ENCODE measurements at regions not wholly inside any gene's neighbourhood (a gene's known extent, or its start where the extent isn't known, plus 50 kb on each side); places are given as distances from the start of the nearest gene placed in this dataset.

GRCh38 chr3:164864454-164864853 is 213.8 kb downstream of the SI start:
- Histone ChIP-seq H2BK15ac (ENCODE audit: low read depth, poor library complexity, severe bottlenecking) (no peak overlapping the region), H3K27me3 (ENCODE audit: control insufficient read depth in 1 of 2, insufficient read depth in 1 of 2, low read length in 2 of 2) (no peaks in the 10 kb centered on the region), H2BK5ac (ENCODE audit: low read depth, low read length, poor library complexity, severe bottlenecking) (no peak overlapping the region), H3K79me1 (replicated peaks; ENCODE audit: low read length, poor library complexity, severe bottlenecking) (no peaks in the 10 kb centered on the region), H2BK12ac (ENCODE audit: low read length in 2 of 2) (no peak overlapping the region), H2BK120ac (ENCODE audit: low read depth, low read length) (no peak overlapping the region), H3K23ac (ENCODE audit: low read length in 2 of 2) (no peak overlapping the region), H3K4me3 (ENCODE audit: insufficient read depth in 1 of 2, low read depth in 1 of 2, low read length in 2 of 2) (no peak overlapping the region), H3K9me3 (ENCODE audit: control insufficient read depth, low read length) (peaks cover 11% of the 10 kb centered on the region), H3K14ac (ENCODE audit: low read length in 2 of 2) (no peak overlapping the region), H3K27ac (ENCODE audit: low read length, poor library complexity, severe bottlenecking) (no peak overlapping the region), H3K4ac (ENCODE audit: low read depth in 1 of 2, low read length in 2 of 2) (no peak overlapping the region), H4K91ac (ENCODE audit: low read length) (no peak overlapping the region), H3K36me3 (ENCODE audit: control insufficient read depth in 1 of 2, insufficient read depth in 2 of 2, low read depth in 1 of 2, low read length in 2 of 2) (no peaks in the 10 kb centered on the region), H2AK5ac (ENCODE audit: low read length, severe bottlenecking) (no peak overlapping the region), H3K4me1 (ENCODE audit: control insufficient read depth, insufficient read depth, low read depth, low read length) (no peaks in the 10 kb centered on the region), H3K9ac (ENCODE audit: low read length) (no peak overlapping the region), H2AFZ (ENCODE audit: low read depth, low read length) (no peak overlapping the region), H4K8ac (ENCODE audit: low read length) (no peak overlapping the region), H3K18ac (ENCODE audit: low read depth in 1 of 2, low read length in 2 of 2) (no peak overlapping the region), H3K4me2 (ENCODE audit: low read length, poor library complexity, severe bottlenecking) (no peak overlapping the region)
- 0% methylated on average over 1 of the region's 1 CpG for WGBS
- no peak for DNase-seq

- no peak overlapping the region for H2AK5ac ChIP-seq (ENCODE audit: low read length, severe bottlenecking)
- no peak overlapping the region for H3K18ac ChIP-seq (ENCODE audit: low read depth in 1 of 2, low read length in 2 of 2)
- no peak overlapping the region for H3K27ac ChIP-seq (ENCODE audit: low read length, poor library complexity, severe bottlenecking)
- no peak overlapping the region for H3K4ac ChIP-seq (ENCODE audit: low read depth in 1 of 2, low read length in 2 of 2)
- no peak overlapping the region for H3K9ac ChIP-seq (ENCODE audit: low read length)
- H3K79me1 ChIP-seq (replicated peaks; ENCODE audit: low read length, poor library complexity, severe bottlenecking), result no peaks in the 10 kb centered on the region
- H2BK120ac ChIP-seq (ENCODE audit: low read depth, low read length), result no peak overlapping the region
- no CpG with 5 or more reads among the region's 1 CpG for WGBS
- H3K23ac ChIP-seq (ENCODE audit: low read length in 2 of 2), result no peak overlapping the region
- H3K9me3 ChIP-seq (ENCODE audit: control insufficient read depth, low read length), result no peaks in the 10 kb centered on the region
- H3K4me2 ChIP-seq (ENCODE audit: low read length, poor library complexity, severe bottlenecking), result no peak overlapping the region
- no peaks in the 10 kb centered on the region for H3K27me3 ChIP-seq (ENCODE audit: control insufficient read depth in 1 of 2, insufficient read depth in 1 of 2, low read length in 2 of 2)
- no peak overlapping the region for H2BK12ac ChIP-seq (ENCODE audit: low read length in 2 of 2)
- no peak overlapping the region for H4K91ac ChIP-seq (ENCODE audit: low read length)
- no peak overlapping the region for H3K14ac ChIP-seq (ENCODE audit: low read length in 2 of 2)
- H2BK5ac ChIP-seq (ENCODE audit: low read depth, low read length, poor library complexity, severe bottlenecking), result no peak overlapping the region
- no peak overlapping the region for H3K4me3 ChIP-seq (ENCODE audit: insufficient read depth in 1 of 2, low read depth in 1 of 2, low read length in 2 of 2)
- DNase-seq, result no peak
- no peaks in the 10 kb centered on the region for H3K36me3 ChIP-seq (ENCODE audit: control insufficient read depth in 1 of 2, insufficient read depth in 2 of 2, low read depth in 1 of 2, low read length in 2 of 2)
- H3K4me1 ChIP-seq (ENCODE audit: control insufficient read depth, insufficient read depth, low read depth, low read length), result no peaks in the 10 kb centered on the region
- no peak overlapping the region for H2AFZ ChIP-seq (ENCODE audit: low read depth, low read length)
- no peak overlapping the region for H4K8ac ChIP-seq (ENCODE audit: low read length)
- H2BK15ac ChIP-seq (ENCODE audit: low read depth, poor library complexity, severe bottlenecking), result no peak overlapping the region
These were observed 225.4 kb downstream of the SI start for GRCh38 chr3:164852866-164853265.

GRCh38 chr3:164851905-164852304 is 226.4 kb downstream of the SI start:
- Histone ChIP-seq H2AK5ac (ENCODE audit: low read length, severe bottlenecking) (no peak overlapping the region), H2BK120ac (ENCODE audit: low read depth, low read length) (no peak overlapping the region), H3K23ac (ENCODE audit: low read length in 2 of 2) (no peak overlapping the region), H3K18ac (ENCODE audit: low read depth in 1 of 2, low read length in 2 of 2) (no peak overlapping the region), H2BK12ac (ENCODE audit: low read length in 2 of 2) (no peak overlapping the region), H3K36me3 (ENCODE audit: control insufficient read depth in 1 of 2, insufficient read depth in 2 of 2, low read depth in 1 of 2, low read length in 2 of 2) (no peaks in the 10 kb centered on the region), H3K14ac (ENCODE audit: low read length in 2 of 2) (no peak overlapping the region), H3K4me2 (ENCODE audit: low read length, poor library complexity, severe bottlenecking) (no peak overlapping the region), H2BK5ac (ENCODE audit: low read depth, low read length, poor library complexity, severe bottlenecking) (no peak overlapping the region), H4K8ac (ENCODE audit: low read length) (no peak overlapping the region), H2BK15ac (ENCODE audit: low read depth, poor library complexity, severe bottlenecking) (no peak overlapping the region), H3K4me3 (ENCODE audit: insufficient read depth in 1 of 2, low read depth in 1 of 2, low read length in 2 of 2) (no peak overlapping the region), H3K4me1 (ENCODE audit: control insufficient read depth, insufficient read depth, low read depth, low read length) (no peaks in the 10 kb centered on the region), H3K4ac (ENCODE audit: low read depth in 1 of 2, low read length in 2 of 2) (no peak overlapping the region), H3K9ac (ENCODE audit: low read length) (no peak overlapping the region), H2AFZ (ENCODE audit: low read depth, low read length) (no peak overlapping the region), H3K27me3 (ENCODE audit: control insufficient read depth in 1 of 2, insufficient read depth in 1 of 2, low read length in 2 of 2) (no peaks in the 10 kb centered on the region), H3K9me3 (ENCODE audit: control insufficient read depth, low read length) (no peaks in the 10 kb centered on the region), H3K79me1 (replicated peaks; ENCODE audit: low read length, poor library complexity, severe bottlenecking) (no peaks in the 10 kb centered on the region), H4K91ac (ENCODE audit: low read length) (no peak overlapping the region), H3K27ac (ENCODE audit: low read length, poor library complexity, severe bottlenecking) (no peak overlapping the region)
- no CpG with 5 or more reads among the region's 1 CpG for WGBS
- DNase-seq, result no peak

- no peak overlapping the region for H3K4ac ChIP-seq (ENCODE audit: low read depth in 1 of 2, low read length in 2 of 2)
These were observed 227.1 kb downstream of the SI start for GRCh38 chr3:164851204-164851603.

More at GRCh38 chr3:164851204-164851603, 227.1 kb downstream of the SI start:
- H2BK120ac ChIP-seq (ENCODE audit: low read depth, low read length), result no peak overlapping the region
- H2AK5ac ChIP-seq (ENCODE audit: low read length, severe bottlenecking), result no peak overlapping the region
- no peak overlapping the region for H3K9ac ChIP-seq (ENCODE audit: low read length)
- H3K27ac ChIP-seq (ENCODE audit: low read length, poor library complexity, severe bottlenecking), result no peak overlapping the region
- H3K9me3 ChIP-seq (ENCODE audit: control insufficient read depth, low read length), result no peaks in the 10 kb centered on the region
- no peak overlapping the region for H2BK12ac ChIP-seq (ENCODE audit: low read length in 2 of 2)
- no peak overlapping the region for H3K4me2 ChIP-seq (ENCODE audit: low read length, poor library complexity, severe bottlenecking)
- H2AFZ ChIP-seq (ENCODE audit: low read depth, low read length), result no peak overlapping the region
- H4K8ac ChIP-seq (ENCODE audit: low read length), result no peak overlapping the region
- H3K18ac ChIP-seq (ENCODE audit: low read depth in 1 of 2, low read length in 2 of 2), result no peak overlapping the region
- H3K79me1 ChIP-seq (replicated peaks; ENCODE audit: low read length, poor library complexity, severe bottlenecking), result no peaks in the 10 kb centered on the region
- H3K36me3 ChIP-seq (ENCODE audit: control insufficient read depth in 1 of 2, insufficient read depth in 2 of 2, low read depth in 1 of 2, low read length in 2 of 2), result no peaks in the 10 kb centered on the region
- no peak overlapping the region for H3K23ac ChIP-seq (ENCODE audit: low read length in 2 of 2)
- WGBS, result 83% methylated on average over 3 of the region's 3 CpGs
- no peak overlapping the region for H3K14ac ChIP-seq (ENCODE audit: low read length in 2 of 2)
- no peak overlapping the region for H2BK5ac ChIP-seq (ENCODE audit: low read depth, low read length, poor library complexity, severe bottlenecking)
- H4K91ac ChIP-seq (ENCODE audit: low read length), result no peak overlapping the region
- no peak overlapping the region for H3K4me3 ChIP-seq (ENCODE audit: insufficient read depth in 1 of 2, low read depth in 1 of 2, low read length in 2 of 2)
- DNase-seq, result no peak
- no peaks in the 10 kb centered on the region for H3K27me3 ChIP-seq (ENCODE audit: control insufficient read depth in 1 of 2, insufficient read depth in 1 of 2, low read length in 2 of 2)
- no peaks in the 10 kb centered on the region for H3K4me1 ChIP-seq (ENCODE audit: control insufficient read depth, insufficient read depth, low read depth, low read length)
- no peak overlapping the region for H2BK15ac ChIP-seq (ENCODE audit: low read depth, poor library complexity, severe bottlenecking)

Data from mesenchymal stem cell (in vitro differentiated cells and primary cell).